ENCODE measurements at regions not wholly inside any gene's neighbourhood (a gene's known extent, or its start where the extent isn't known, plus 50 kb on each side); places are given as distances from the start of the nearest gene placed in this dataset.
"Not testable (repeated sequence)": the region's sequence is repeated elsewhere in the genome, so short reads cannot be mapped to it uniquely, and the experiment has no call there.

GRCh38 chr16:16499875-16500274 is 120.9 kb downstream of the NPIPA7 start:
- H3K4me3 Mint-ChIP-seq; H3K36me3 ChIP-seq (ENCODE audit: insufficient read depth, low read length); H3K27ac Mint-ChIP-seq; CTCF ChIA-PET; H3K9me3 Mint-ChIP-seq; DNase-seq; H3K4me1 Mint-ChIP-seq; H3K4me3 ChIP-seq (ENCODE audit: low read length); H3K4me1 ChIP-seq (ENCODE audit: insufficient read depth, low read length); H3K9me3 ChIP-seq (ENCODE audit: low read length); POLR2A ChIA-PET; H3K27me3 Mint-ChIP-seq; H3K36me3 Mint-ChIP-seq; H3K27ac ChIP-seq (ENCODE audit: low read depth, low read length); H3K27me3 ChIP-seq (ENCODE audit: insufficient read depth, low read length, poor library complexity, severe bottlenecking): not testable (repeated sequence)

GRCh38 chr16:16507041-16507440 is 128.1 kb downstream of the NPIPA7 start:
- H3K36me3 ChIP-seq (ENCODE audit: insufficient read depth, low read length); CTCF ChIA-PET; H3K4me3 Mint-ChIP-seq; H3K27me3 ChIP-seq (ENCODE audit: insufficient read depth, low read length, poor library complexity, severe bottlenecking); H3K27me3 Mint-ChIP-seq; H3K4me3 ChIP-seq (ENCODE audit: low read length); H3K4me1 ChIP-seq (ENCODE audit: insufficient read depth, low read length); H3K36me3 Mint-ChIP-seq; POLR2A ChIA-PET; H3K9me3 Mint-ChIP-seq; H3K9me3 ChIP-seq (ENCODE audit: low read length); DNase-seq; H3K27ac Mint-ChIP-seq; H3K4me1 Mint-ChIP-seq; H3K27ac ChIP-seq (ENCODE audit: low read depth, low read length): not testable (repeated sequence)

GRCh38 chr16:16508344-16508743 is 129.4 kb downstream of the NPIPA7 start:
- H3K27me3 Mint-ChIP-seq; H3K27ac ChIP-seq (ENCODE audit: low read depth, low read length); POLR2A ChIA-PET; CTCF ChIA-PET; DNase-seq; H3K27me3 ChIP-seq (ENCODE audit: insufficient read depth, low read length, poor library complexity, severe bottlenecking); H3K9me3 Mint-ChIP-seq; H3K36me3 ChIP-seq (ENCODE audit: insufficient read depth, low read length); H3K27ac Mint-ChIP-seq; H3K36me3 Mint-ChIP-seq; H3K9me3 ChIP-seq (ENCODE audit: low read length); H3K4me1 Mint-ChIP-seq; H3K4me3 ChIP-seq (ENCODE audit: low read length); H3K4me1 ChIP-seq (ENCODE audit: insufficient read depth, low read length); H3K4me3 Mint-ChIP-seq: not testable (repeated sequence)

GRCh38 chr16:16519395-16519794 is 140.5 kb downstream of the NPIPA7 start:
- H3K4me1 ChIP-seq (ENCODE audit: insufficient read depth, low read length); H3K36me3 Mint-ChIP-seq; H3K27ac Mint-ChIP-seq; H3K36me3 ChIP-seq (ENCODE audit: insufficient read depth, low read length); H3K9me3 Mint-ChIP-seq; CTCF ChIA-PET; H3K9me3 ChIP-seq (ENCODE audit: low read length); H3K27ac ChIP-seq (ENCODE audit: low read depth, low read length); H3K27me3 Mint-ChIP-seq; POLR2A ChIA-PET; H3K27me3 ChIP-seq (ENCODE audit: insufficient read depth, low read length, poor library complexity, severe bottlenecking); H3K4me1 Mint-ChIP-seq; H3K4me3 Mint-ChIP-seq; H3K4me3 ChIP-seq (ENCODE audit: low read length); DNase-seq: not testable (repeated sequence)

- H3K9me3 ChIP-seq (ENCODE audit: low read length); H3K4me1 ChIP-seq (ENCODE audit: insufficient read depth, low read length); CTCF ChIA-PET; H3K27me3 ChIP-seq (ENCODE audit: insufficient read depth, low read length, poor library complexity, severe bottlenecking); H3K4me3 Mint-ChIP-seq; H3K4me1 Mint-ChIP-seq; DNase-seq; H3K9me3 Mint-ChIP-seq; H3K27me3 Mint-ChIP-seq; H3K27ac Mint-ChIP-seq; H3K36me3 Mint-ChIP-seq; POLR2A ChIA-PET; H3K27ac ChIP-seq (ENCODE audit: low read depth, low read length); H3K4me3 ChIP-seq (ENCODE audit: low read length); H3K36me3 ChIP-seq (ENCODE audit: insufficient read depth, low read length): not testable (repeated sequence)
Measured at GRCh38 chr16:16521239-16522002, 142.5 kb downstream of the NPIPA7 start.

- H3K9me3 Mint-ChIP-seq; H3K27ac ChIP-seq (ENCODE audit: low read depth, low read length); H3K9me3 ChIP-seq (ENCODE audit: low read length); H3K27me3 Mint-ChIP-seq; H3K4me3 ChIP-seq (ENCODE audit: low read length); H3K4me1 ChIP-seq (ENCODE audit: insufficient read depth, low read length); H3K4me3 Mint-ChIP-seq; POLR2A ChIA-PET; CTCF ChIA-PET; H3K36me3 Mint-ChIP-seq; H3K4me1 Mint-ChIP-seq; DNase-seq; H3K27ac Mint-ChIP-seq; H3K36me3 ChIP-seq (ENCODE audit: insufficient read depth, low read length); H3K27me3 ChIP-seq (ENCODE audit: insufficient read depth, low read length, poor library complexity, severe bottlenecking): not testable (repeated sequence)
Measured at GRCh38 chr16:16526998-16527397, 148.1 kb downstream of the NPIPA7 start.

GRCh38 chr16:16530744-16531143 is 151.8 kb downstream of the NPIPA7 start:
- H3K9me3 Mint-ChIP-seq; H3K9me3 ChIP-seq (ENCODE audit: low read length); H3K4me1 Mint-ChIP-seq; H3K27ac Mint-ChIP-seq; POLR2A ChIA-PET; H3K4me3 Mint-ChIP-seq; H3K27me3 ChIP-seq (ENCODE audit: insufficient read depth, low read length, poor library complexity, severe bottlenecking); DNase-seq; H3K4me1 ChIP-seq (ENCODE audit: insufficient read depth, low read length); H3K36me3 Mint-ChIP-seq; H3K27ac ChIP-seq (ENCODE audit: low read depth, low read length); H3K4me3 ChIP-seq (ENCODE audit: low read length); H3K27me3 Mint-ChIP-seq; CTCF ChIA-PET; H3K36me3 ChIP-seq (ENCODE audit: insufficient read depth, low read length): not testable (repeated sequence)

GRCh38 chr16:16535565-16535964 is 156.6 kb downstream of the NPIPA7 start:
- H3K27me3 ChIP-seq (ENCODE audit: insufficient read depth, low read length, poor library complexity, severe bottlenecking); H3K9me3 Mint-ChIP-seq; H3K36me3 Mint-ChIP-seq; H3K27ac ChIP-seq (ENCODE audit: low read depth, low read length); H3K4me3 Mint-ChIP-seq; H3K9me3 ChIP-seq (ENCODE audit: low read length); H3K27ac Mint-ChIP-seq; H3K36me3 ChIP-seq (ENCODE audit: insufficient read depth, low read length); H3K4me1 ChIP-seq (ENCODE audit: insufficient read depth, low read length); DNase-seq; H3K4me3 ChIP-seq (ENCODE audit: low read length); CTCF ChIA-PET; H3K4me1 Mint-ChIP-seq; H3K27me3 Mint-ChIP-seq; POLR2A ChIA-PET: not testable (repeated sequence)

- H3K27me3 Mint-ChIP-seq; H3K36me3 ChIP-seq (ENCODE audit: insufficient read depth, low read length); H3K4me1 ChIP-seq (ENCODE audit: insufficient read depth, low read length); H3K4me1 Mint-ChIP-seq; H3K27ac ChIP-seq (ENCODE audit: low read depth, low read length); H3K9me3 ChIP-seq (ENCODE audit: low read length); POLR2A ChIA-PET; H3K4me3 ChIP-seq (ENCODE audit: low read length); H3K9me3 Mint-ChIP-seq; H3K27ac Mint-ChIP-seq; H3K4me3 Mint-ChIP-seq; DNase-seq; CTCF ChIA-PET; H3K27me3 ChIP-seq (ENCODE audit: insufficient read depth, low read length, poor library complexity, severe bottlenecking); H3K36me3 Mint-ChIP-seq: not testable (repeated sequence)
Measured at GRCh38 chr16:16536151-16536550, 157.2 kb downstream of the NPIPA7 start.

Data from CD8-positive, alpha-beta memory T cell (primary cell).